GM21447 (cell line): ENCODE measurements at regions not wholly inside any gene's neighbourhood (a gene's known extent, or its start where the extent isn't known, plus 50 kb on each side); places are given as distances from the start of the nearest gene placed in this dataset.
"Not testable (repeated sequence)": the region's sequence is repeated elsewhere in the genome, so short reads cannot be mapped to it uniquely, and the experiment has no call there.

Experiments
- ATAC-seq: cut with Tn5 transposase; IDR thresholded peaks from one replicate; pipeline ENCODE4 v1.9.1; 2021; ENCODE audit not compliant: unreplicated experiment

DNA sequence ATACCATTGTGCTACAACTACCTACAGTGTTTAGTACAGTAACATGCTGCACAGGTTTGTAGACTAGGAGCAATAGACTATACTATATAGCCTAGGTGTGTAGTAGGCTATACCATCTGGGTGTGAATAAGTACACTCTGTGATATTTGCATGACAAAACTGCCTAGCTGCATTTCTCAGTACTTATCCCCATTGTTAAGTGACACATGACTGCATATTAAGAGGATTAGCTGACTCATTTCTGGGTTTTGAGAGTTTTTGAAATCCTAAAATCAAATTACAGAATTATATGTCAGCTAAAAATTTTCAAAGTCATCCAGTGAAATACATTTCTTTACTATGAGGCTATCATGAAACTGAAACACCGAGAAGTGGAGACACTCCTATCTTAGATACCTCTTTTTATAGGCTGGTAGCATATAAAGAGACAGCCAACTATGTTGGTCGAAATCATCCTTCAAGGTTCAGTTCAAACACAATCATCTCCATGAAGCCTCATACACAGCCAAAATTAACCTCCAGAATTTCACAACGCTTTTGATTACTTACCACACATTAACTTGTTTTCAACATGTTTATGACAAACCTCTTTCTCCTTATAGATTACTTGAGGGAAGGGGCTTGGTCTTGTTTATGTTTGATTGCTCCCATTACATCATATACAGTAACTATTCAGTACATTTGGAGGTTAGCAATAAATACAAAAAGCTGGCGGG lies 89.8 kb upstream of the ANK3 start:
- no peak for ATAC-seq

DNA sequence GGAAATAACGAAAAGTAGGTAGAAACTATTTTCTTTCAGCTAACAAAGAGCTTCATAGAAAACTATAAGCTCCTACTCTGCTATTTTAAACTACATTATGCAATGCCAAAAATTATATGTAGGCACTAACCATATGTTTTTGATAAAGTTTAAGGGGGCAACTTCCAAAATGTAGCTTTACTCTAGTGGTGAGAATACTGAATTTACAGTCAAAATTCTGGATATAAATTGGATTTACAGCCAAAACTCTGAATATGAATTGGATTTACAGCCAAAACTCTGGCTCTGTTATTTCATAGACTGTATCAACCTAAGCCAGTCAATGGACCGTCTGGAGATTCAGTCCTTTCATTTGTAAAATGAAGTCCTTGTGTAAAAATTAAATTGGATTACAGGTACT lies 86.8 kb upstream of the ANK3 start:
- no peak for ATAC-seq

DNA sequence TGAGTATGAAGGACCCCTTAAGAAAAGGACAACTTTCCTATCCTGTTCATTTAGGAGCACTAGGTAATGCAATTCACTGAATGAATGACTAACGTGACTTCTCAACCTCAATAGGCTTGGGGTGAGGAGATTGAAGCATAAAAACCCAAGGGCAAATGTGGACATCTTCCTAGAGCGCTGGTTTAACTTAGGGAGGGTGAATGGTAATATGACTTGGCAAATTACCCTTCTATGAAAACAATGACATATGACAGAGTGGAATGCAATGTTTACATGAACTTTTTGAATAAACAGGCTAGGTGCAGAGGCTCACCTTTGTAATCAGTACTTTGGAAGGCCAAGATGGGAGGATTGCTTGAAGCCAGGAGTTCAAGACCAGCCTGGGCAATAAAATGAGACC lies 83.9 kb upstream of the ANK3 start:
- ATAC-seq: no peak

DNA sequence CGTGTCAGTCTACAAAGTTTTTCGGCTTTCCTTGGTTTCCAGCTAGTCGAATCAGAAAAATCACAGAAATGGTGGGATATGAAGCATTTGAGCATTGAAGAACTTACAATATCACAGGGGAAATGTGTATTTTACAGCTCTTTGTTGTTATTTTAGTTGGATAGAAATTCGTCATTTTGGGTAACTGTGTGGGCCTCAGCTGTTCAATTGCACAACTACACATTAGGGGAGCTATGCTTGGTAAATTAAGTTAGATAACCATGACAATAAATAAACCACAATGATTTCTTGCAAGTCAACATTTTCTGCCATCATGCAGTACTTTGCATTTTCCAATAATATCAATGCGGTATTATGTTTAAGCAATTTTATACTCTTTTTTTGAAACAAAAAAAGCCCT lies 80.4 kb upstream of the ANK3 start:
- ATAC-seq: no peak

DNA sequence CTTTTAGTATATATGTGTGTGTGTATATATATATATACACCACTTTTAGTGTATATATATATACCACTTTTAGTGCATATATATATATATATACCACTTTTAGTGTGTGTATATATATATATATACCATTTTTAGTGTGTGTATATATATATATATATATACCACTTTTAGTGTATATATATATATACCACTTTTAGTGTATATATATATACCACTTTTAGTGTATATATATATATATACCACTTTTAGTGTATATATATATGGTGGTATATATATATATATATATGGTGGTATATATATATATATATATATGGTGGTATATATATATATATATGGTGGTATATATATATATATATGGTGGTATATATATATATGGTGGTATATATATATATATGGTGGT lies 79.5 kb upstream of the ANK3 start:
- not testable (repeated sequence) for ATAC-seq

DNA sequence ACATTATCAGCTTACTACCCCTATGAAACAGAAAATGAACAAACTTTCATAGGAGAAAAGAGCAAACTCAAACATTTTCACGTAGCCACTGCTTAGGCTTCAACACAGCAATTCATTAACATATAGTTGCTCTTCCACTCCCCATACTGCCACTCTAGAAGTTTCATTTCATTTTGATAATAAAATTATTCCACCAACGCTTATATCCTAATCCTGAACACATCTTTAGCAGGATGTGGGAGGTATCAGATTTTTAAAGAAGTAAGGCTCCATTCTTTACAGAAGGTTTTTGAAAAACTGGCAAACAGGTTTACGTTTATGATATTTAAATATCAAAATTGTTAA lies 77.5 kb upstream of the ANK3 start:
- no peak for ATAC-seq

DNA sequence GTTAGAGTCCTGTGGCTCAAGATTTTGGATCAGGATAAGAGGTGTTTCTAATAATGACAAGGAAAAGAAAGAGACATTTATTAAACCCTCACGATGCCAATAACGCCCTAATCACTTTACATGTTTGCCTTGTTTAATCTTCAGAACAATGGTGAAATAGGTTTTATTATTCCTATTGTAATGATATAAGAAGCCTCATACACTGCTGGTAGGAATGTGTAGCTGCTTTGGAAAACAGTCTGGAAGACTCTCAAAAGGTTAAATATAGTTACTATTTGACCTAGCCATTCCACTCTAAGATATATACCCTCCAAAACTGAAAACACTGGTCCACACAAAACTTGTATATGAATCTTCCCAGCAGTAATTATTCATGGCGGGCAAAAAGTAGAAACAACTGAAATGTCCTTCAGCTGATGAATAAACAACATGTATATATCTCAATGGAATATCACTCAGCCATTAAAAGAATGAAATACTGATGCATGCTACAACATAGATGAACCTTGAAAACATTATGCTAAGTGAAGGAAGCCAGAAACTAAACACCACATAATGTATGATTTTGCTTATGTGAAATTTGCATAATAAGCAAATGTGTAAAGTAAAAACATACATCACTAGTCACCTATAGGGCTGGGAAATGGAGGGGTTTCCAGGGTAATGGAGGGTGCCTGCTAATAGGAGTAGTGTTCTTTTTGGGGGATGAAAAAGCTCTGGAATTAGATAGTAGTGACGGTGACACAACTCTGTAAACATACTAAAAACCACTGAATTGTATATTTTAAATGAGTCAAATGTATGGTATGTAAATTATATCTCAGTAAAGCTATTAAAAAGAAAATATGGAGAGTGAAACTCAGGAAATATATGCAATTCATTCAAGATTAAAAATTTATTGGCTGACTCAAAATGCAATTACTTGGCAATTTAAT lies 76.9 kb upstream of the ANK3 start:
- no peak for ATAC-seq

DNA sequence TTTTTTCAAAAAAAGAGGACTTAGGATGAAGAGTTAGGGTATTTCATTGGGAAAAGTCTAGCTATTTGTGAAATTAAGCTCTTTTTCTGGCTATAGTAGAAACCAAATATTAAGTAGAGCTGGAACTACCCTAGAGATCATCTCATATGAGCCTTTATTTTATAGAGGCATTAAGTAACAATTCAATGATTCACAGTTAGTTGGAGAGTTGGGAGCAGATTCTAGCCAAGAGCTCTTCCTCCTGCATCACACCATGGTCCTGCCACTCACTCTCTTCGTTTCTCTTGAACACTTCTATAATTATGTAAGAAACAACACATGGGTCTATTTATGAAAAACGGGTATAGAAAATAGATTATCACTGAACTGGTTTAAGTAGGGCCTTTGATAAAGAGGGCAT lies 76.1 kb upstream of the ANK3 start:
- no peak for ATAC-seq

DNA sequence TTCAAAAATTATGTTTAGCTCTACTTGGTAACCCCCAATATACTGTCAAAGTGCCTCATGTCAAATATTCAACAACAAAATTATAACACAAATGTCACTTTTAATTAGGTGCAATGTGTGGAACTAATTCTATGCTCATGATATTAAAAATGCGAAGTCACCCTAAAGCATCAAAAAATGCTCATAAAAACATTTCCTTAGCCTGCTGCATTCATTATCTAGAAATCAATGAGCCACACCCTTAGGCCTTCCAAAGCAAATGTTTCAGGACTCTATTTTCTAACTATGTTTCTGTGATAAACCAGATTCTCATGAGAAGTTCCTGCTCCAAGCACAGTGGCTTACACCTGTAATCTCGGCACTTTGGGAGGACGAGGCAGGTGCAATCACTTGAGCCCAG lies 75.0 kb upstream of the ANK3 start:
- ATAC-seq: no peak

DNA sequence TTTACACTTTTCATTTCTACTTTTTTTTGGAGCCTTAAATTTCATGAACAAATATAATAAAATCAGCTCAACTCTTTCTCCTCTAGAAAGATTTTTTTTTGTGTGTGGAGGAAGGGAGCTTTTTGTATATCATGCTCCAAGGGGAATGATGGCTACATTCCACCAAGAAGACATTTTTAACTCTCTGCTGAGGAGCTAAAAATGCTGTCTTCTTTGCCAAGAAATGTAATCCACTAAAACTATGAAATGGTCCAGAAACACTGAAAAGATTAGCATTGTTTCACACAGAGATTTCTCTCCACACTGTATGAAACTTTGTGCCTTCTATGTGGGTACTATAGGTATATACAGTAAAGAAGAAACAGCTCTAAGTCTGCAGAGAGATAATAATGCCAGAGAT lies 74.1 kb upstream of the ANK3 start:
- no peak for ATAC-seq

DNA sequence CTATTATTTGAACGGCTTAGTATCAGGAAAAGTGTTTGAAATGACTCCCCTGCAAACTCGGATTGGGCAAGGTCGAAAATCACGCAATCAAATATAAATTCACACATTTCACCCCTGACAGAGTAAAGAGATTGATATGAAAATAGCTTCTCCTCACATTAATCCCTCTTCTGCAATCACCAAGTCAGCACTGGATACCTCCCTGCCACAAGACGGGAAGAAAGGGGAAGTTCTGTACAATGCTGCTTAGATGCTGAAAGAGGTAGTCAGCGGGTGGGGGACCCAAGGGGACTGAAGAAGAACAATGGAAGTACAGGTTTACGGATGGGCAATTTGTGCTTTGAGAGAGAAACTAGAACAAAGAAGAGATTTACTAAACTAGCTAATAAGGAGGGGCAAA lies 72.0 kb upstream of the ANK3 start:
- ATAC-seq: no peak

DNA sequence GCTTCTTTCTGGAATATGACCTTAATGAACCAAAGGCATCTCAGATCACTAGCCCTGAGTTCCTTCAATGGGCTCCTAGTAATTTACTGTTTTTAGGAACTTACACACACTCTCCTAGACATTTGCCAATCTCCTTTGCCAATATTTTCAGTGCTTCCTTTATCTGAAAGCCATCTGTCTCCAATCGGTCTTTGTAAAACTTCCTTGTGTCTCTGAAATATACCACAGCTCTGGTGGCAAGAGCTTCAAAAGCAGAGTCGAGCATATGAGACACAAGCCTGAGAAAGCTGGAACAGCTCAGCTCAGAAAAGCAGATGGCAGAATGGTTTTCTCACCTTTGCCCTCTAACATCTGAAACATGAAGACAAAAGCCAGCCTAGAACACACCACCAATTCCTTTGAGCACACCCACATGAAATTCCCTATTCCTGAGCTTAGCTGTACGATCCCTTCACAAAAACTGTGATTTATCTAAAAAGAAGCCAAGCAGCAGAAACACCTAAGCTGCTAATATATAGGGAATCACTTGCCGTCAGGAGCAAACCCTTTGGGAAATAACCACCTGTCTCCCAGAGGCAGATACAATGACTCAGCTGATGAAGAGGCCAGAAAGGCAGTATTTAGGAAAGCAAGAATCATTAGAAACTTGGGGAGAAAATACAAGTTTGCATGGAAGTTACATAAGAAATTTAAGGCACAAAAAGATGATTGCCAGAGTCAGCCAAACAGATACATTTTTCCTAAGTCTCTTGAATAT lies 70.2 kb upstream of the ANK3 start:
- ATAC-seq: no peak

DNA sequence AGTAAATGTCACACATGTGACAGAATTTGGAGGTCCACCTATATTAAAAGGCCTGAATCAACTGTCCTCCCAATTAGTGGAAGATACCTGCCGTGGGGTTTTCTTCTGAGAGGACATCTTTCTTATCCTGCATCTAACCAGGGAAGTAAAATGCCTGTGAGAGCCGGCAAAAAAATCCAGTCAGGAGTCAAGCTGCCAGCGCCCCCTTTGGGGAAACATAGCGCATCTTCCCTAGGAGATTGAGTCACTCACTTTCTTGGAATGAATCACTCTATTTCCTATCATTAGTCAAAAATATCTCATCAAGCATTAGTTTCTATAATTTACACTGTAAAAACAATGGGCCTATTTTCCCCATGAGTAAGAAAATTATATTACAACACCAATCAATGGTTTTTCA lies 66.4 kb upstream of the ANK3 start:
- ATAC-seq: no peak

DNA sequence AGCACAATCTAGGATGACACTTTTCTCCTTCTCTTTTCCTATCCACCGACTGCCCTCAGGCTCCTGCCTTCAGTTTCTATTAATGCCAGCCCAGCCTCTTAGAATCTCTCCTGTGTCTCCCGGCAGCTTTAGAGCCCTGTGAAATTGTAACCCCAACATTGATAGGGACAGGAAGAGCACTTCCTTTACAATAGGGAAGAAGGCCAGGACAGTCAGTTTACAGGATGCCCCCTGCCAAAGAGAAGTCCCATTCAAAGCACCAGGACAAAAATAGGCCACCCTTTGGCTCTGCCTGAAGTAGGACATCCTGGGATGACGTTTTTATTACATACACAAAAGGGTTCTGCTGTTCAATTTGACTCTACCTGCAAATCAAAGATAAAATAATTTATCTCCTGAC lies 64.7 kb upstream of the ANK3 start:
- ATAC-seq: no peak

DNA sequence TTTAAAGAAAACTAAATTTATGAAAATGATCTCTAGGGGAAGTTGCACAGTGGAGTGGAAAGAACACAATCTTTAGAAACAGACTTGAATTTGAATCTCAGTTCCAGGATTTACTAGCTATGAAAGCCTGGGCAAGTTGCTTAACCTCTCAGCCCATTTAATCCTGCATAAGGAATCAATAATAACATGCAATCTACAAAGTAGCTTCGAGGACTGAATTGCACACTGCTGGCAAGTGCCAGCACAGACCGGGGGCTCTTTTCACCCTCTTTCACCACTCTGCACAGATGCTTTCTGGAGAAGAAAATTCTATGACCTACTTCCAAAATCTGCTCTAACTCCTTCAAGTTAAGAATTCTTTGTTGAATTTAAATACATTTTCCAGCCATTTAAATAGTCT lies 63.4 kb upstream of the ANK3 start:
- no peak for ATAC-seq

DNA sequence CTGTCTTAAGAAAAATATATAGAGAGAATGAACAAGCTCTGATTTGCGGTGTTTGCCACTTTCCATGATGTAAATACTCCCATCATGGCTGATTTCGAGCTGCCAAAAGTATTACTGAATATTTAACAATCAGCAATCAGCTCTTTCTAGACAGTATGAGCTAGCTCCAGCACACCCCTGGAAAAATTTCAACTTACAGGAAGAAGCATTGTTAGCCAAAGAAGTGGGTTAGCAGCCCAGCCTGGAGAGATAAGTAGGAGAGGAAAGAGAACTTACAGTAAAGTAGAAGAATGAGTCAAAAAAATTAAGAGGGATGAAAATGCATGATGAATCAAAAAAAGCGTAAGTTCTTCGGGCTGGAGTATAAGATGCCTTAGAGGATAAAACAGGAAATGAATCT lies 60.6 kb upstream of the ANK3 start:
- ATAC-seq: no peak

DNA sequence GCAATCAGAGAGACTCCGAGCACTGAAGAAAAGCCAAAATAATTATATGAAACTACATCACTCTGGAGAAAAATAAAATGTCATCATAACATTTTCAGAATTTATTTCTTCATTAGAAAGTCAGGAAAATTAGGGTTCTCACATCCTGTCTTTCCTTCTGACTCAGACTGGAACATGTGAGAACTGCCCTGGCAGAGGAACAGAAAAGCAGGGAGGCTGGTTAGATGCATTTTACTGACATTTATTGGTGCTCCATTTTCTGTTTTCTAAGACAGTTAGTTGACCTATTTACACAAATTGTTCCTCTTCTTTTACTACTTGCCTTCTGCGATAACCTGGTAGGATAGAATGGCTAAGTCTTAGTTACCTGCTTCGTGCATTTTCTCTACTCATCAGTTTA lies 58.6 kb upstream of the ANK3 start:
- no peak for ATAC-seq

DNA sequence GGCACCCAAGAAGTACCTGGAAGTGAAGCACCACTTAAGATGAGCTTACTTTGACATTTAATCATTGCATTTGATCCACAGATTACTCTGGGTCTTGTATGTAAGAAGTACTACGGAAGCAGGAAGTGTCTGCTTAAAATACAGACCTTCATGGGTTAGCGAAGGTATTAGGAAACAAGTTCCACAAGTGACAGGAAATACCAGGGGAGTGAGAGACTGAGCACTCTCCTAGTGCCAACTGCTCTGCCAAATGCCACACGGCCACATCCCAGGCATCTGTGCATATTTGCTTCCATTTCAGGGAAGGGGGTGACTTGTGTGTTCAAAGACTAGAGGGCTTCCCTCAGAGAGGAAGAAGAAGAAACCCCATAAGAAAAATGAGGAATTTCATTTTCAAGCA lies 57.2 kb upstream of the ANK3 start:
- no peak for ATAC-seq

DNA sequence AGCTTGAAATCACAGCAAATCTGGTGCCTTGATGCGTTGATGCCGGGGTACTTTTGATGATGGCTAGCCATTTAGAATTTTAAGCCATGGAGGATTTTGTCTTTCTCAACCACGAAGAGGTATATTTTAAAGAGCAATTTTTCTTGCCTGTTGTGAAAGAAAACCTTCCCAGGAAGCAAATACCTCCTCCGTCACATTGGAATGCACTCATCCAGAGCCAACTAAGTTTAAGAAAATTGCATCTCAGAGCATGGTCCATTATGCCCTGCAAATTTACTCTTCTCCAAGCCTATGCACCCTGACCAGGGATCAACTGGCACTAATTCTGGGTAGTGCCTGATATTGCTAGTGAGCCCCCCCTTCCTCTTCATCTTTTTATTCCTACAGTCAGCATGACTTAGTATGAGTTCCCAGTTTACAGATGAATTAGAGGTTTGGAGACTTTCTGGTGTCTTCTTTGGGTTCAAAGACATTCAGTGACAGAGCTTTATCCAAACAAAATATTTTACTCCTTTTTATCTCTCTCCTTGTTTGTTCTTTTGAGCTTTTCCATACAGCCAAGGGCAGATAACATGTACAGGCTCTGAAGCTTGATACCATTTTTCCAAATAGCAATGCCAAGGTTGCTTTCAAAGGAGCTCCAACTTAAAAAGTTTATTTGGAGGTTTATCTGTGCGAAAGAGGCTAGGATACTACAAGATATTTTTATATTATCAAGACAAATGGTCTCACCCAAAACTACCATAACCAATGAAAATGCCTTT lies 56.6 kb upstream of the ANK3 start:
- no peak for ATAC-seq

DNA sequence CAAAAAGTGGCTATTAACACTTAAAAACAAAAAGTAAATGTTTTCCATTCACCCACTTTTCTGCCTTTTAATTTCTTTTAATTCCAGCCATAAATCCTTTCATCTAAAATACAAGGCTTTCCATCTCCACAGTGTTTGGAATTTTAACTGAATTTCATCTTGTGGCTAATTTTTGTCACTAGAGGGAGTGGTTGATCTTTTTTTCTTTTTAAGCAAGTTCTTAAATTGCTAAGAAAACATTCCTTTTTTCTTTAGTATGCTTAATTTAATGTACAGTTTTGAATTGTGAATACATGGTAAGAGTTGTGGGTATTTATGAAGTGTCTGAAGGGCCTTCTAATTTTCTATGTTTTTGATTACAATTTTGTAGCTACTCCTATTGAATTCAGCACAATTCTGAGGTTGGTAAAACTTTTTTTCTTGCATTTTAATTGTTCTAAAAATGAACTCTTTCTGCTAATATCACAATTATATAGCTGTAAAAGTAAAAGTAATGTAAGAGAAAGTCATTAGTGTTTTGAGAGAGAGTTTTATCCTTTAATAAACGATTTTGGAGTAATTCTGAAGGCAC lies 54.9 kb upstream of the ANK3 start:
- no peak for ATAC-seq

DNA sequence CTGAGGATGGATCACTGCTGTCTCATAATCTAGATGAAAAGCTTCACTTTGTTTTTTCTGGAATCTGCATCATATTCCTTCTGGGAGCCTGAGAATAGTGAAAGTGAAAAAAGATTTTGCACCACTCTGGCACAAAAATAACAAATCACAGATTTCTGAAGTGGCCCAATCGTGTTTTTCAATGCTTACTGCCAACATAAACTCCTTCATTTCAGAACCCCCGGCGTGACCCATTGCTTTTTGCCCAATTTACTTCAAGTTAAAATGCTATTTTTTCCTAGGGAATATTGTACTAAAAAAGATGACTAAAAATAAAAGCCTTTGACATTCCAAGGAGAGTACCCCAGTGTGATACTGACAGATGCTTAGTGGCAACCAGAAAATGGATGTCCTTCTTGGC lies 53.7 kb upstream of the ANK3 start:
- no peak for ATAC-seq
